HUES48 (cell line): ENCODE measurements at regions not wholly inside any gene's neighbourhood (a gene's known extent, or its start where the extent isn't known, plus 50 kb on each side); places are given as distances from the start of the nearest gene placed in this dataset.
A peak's percentile ranks its signal among the peaks of the same experiment; 100 is the strongest.

Experiments used
- H3K27ac ChIP-seq: one replicate; pipeline ENCODE4 v1.7.0; 2013; ENCODE audit warnings: low read depth, low read length, inconsistent platforms
- H3K27me3 ChIP-seq: 2 replicates; pipeline ENCODE4 v1.6.1; 2013; ENCODE audit warnings: mild to moderate bottlenecking, low read length; ENCODE audit not compliant: control insufficient read depth, insufficient read depth
- H3K36me3 ChIP-seq: 2 replicates; pipeline ENCODE4 v1.6.1; 2013; ENCODE audit warnings: low read length; ENCODE audit not compliant: control insufficient read depth, insufficient read depth
- H3K4me1 ChIP-seq: 2 replicates; pipeline ENCODE4 v1.6.1; 2013; ENCODE audit warnings: mild to moderate bottlenecking, low read length; ENCODE audit not compliant: control insufficient read depth, insufficient read depth
- H3K4me3 ChIP-seq: 2 replicates; pipeline ENCODE4 v1.5.1; 2013; ENCODE audit warnings: mild to moderate bottlenecking, low read depth, low read length
- H3K9ac ChIP-seq: 2 replicates; pipeline ENCODE4 v1.6.1; 2013; ENCODE audit warnings: mild to moderate bottlenecking, low read depth, low read length, moderate library complexity
- H3K9me3 ChIP-seq: 2 replicates; pipeline ENCODE4 v1.6.1; 2013; ENCODE audit warnings: low read length; ENCODE audit not compliant: control insufficient read depth, insufficient read depth

- Histone ChIP-seq H3K27me3 (no peaks in the 10 kb centered on the region), H3K27ac (no peak overlapping the region), H3K9ac (no peak overlapping the region), H3K36me3 (no peaks in the 10 kb centered on the region), H3K4me1 (peaks cover 18% of the 10 kb centered on the region), H3K4me3 (no peak overlapping the region), H3K9me3 (no peaks in the 10 kb centered on the region)
These were observed 209.3 kb upstream of the FOXN3 start for GRCh38 chr14:89626233-89626806.

GRCh38 chr14:89625731-89626232 lies 208.7 kb upstream of the FOXN3 start:
- Histone ChIP-seq H3K9me3 (no peaks in the 10 kb centered on the region), H3K4me1 (peaks cover 18% of the 10 kb centered on the region), H3K9ac (no peak overlapping the region), H3K4me3 (no peak overlapping the region), H3K27ac (no peak overlapping the region), H3K27me3 (no peaks in the 10 kb centered on the region), H3K36me3 (no peaks in the 10 kb centered on the region)

DNA sequence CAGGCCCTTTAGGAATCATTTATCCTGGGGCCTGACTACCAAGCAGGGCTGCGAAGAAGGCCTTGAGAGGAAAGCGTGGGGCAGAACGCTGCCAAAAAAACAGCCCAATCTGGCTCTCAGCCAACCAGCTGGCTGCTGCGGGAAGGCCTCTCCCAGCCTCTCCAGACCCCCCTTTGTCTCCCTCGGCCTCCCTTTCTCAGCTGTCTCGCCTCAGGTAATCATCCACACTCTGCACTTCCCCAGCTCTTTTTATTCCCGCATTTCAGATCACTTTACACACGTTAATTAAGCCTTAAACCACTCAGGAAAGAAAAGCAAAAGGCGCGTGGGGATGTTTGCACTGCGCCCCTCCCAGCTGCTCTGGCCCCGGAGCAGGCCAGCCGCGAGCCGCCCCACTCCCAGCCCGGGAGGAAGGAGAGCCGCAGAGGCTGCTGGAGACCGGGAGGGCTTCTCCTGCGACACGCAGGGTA lies 208.2 kb upstream of the FOXN3 start:
- Histone ChIP-seq H3K4me1 (peaks cover 18% of the 10 kb centered on the region), H3K4me3 (no peak overlapping the region), H3K9ac (no peak overlapping the region), H3K9me3 (no peaks in the 10 kb centered on the region), H3K36me3 (no peaks in the 10 kb centered on the region), H3K27ac (no peak overlapping the region), H3K27me3 (no peaks in the 10 kb centered on the region)

DNA sequence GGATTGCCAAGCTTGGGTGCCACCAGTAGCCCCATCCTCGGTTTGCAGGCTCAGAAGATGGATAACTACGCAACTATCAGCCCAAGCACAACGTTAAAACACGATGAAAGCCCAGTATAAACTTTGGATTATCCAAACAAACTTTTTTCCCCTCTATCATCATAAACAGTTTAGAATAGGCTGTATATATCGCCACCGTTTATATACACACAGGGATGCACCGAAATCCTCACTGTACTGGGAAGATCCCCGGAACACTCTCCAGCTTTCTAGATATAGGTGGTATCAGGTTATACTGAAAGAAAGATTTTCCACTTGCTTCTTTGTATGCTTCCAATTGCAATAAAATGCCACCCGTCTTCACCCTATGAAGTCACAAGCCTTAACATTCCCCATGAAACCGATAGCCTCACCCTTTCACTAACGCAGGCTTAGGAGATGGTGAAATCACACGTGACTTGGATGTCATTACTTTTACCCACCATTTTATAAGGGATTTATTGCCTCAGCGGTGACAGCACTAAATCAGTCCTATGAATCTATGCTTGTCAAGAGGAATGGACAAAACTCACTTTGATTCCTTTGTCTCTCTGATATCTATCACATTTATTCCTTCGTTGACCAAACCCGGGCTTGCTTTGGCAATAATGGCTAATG lies 207.6 kb upstream of the FOXN3 start:
- H3K4me1 ChIP-seq, result peaks cover 24% of the 10 kb centered on the region
- H3K27ac ChIP-seq, result no peak overlapping the region
- no peaks in the 10 kb centered on the region for H3K9me3 ChIP-seq
- no peaks in the 10 kb centered on the region for H3K36me3 ChIP-seq
- no peaks in the 10 kb centered on the region for H3K27me3 ChIP-seq
- no peak overlapping the region for H3K4me3 ChIP-seq
- H3K9ac ChIP-seq, result no peak overlapping the region

DNA sequence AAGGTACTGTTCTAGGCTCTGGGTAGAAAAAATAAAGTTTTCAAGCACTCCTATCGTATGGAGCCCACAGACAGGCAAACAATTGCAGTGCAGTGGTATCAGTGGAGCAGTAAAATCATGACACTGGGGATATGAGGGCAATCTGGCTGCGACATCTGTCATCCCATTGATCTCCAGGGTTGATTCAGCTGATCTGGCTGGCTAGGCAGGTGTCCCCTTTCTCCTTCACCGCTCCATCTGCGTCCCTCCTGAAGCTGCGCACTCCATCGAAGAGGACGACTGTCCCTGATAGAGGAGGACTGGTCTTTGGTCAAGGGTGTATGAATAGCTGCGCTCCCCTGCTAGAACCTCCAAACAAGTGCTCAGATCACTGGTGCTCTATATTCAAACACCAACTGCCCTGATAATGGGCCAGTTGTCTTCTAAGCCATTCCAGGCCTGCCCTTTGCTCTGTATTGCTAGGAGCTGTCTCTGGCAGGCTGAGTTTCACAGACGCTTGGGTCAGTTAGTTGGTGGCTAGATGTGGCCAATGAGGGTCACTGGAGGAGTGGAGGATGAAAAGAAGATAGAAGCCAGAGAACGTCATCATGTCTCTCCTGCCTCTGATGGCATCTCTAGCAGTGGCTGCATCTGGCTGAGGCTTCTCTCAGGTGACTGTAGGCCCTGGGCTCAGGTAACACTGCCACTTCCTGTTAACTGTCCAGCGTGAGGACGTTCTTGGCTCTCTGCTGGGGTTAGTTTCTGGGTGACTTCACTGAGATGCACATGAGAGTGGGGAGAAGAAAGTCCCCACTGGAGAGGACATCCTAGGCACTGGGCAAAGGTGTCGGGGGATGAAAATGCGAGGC lies 205.0 kb upstream of the FOXN3 start:
- no peaks in the 10 kb centered on the region for H3K27me3 ChIP-seq
- no peak overlapping the region for H3K27ac ChIP-seq
- H3K9me3 ChIP-seq, result no peaks in the 10 kb centered on the region
- no peak overlapping the region for H3K9ac ChIP-seq
- peaks cover 25% of the 10 kb centered on the region for H3K4me1 ChIP-seq
- no peaks in the 10 kb centered on the region for H3K36me3 ChIP-seq
- H3K4me3 ChIP-seq, result no peak overlapping the region

GRCh38 chr14:89621009-89621421 lies 204.0 kb upstream of the FOXN3 start:
- no peaks in the 10 kb centered on the region for H3K36me3 ChIP-seq
- no peaks in the 10 kb centered on the region for H3K9me3 ChIP-seq
- H3K27me3 ChIP-seq, result no peaks in the 10 kb centered on the region
- peaks cover 30% of the 10 kb centered on the region for H3K4me1 ChIP-seq
- H3K27ac ChIP-seq, result no peak overlapping the region
- no peak overlapping the region for H3K9ac ChIP-seq
- no peak overlapping the region for H3K4me3 ChIP-seq

- Histone ChIP-seq H3K4me1 (peaks cover 33% of the 10 kb centered on the region), H3K27ac (peak overlapping the region; percentile 96), H3K36me3 (no peaks in the 10 kb centered on the region), H3K9ac (no peak overlapping the region; the same call in 1 of the 2 replicates), H3K4me3 (peak overlapping the region; percentile 93; the same call in 1 of the 2 replicates), H3K9me3 (no peaks in the 10 kb centered on the region), H3K27me3 (no peaks in the 10 kb centered on the region)
These were observed 203.4 kb upstream of the FOXN3 start for GRCh38 chr14:89620436-89620835.

GRCh38 chr14:89619596-89619995 lies 202.6 kb upstream of the FOXN3 start:
- H3K27ac ChIP-seq, result peak overlapping the region; percentile 96

DNA sequence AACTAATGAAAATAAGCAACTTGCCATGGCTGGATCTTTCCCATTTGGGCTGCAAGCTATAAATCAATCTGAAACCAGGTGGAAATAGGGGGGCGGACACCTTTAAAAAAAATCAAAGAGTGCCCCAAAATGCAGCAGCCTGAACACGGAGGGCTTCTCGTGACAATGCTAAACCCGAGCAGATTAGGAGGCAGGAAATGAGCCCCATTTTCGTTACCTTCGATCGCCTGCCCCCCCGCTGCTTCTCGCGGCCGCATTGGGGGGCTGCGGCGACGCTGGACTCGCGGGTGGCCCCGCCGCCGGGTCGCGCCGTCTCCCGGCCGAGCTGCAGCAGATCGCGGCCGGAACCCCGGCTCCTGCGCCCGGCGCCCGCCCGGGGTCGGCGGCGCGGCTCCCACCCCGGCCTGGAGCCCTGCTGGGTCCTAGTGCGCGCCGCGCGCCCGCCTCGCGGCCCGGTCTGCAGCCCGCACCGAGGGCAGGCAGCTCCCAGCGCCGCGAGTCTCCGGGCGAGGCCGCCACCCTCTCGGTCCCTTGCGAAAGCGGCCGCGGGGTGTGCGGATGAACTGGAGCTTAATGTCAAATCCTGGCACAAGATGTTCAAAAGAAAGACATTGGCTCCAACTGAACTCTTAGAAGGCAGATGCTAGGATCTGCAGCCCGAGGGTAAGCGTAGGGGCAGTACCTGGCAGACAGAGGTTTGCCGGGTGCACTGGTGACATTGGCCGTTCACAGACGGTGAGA lies 201.9 kb upstream of the FOXN3 start:
- Histone ChIP-seq H3K9me3 (no peaks in the 10 kb centered on the region), H3K9ac (peak overlapping the region; percentile 67), H3K27ac (peak overlapping the region; percentile 96), H3K36me3 (no peaks in the 10 kb centered on the region), H3K4me1 (peaks cover 47% of the 10 kb centered on the region), H3K4me3 (peak overlapping the region; percentile 93), H3K27me3 (no peaks in the 10 kb centered on the region)

More at GRCh38 chr14:89619596-89619995, 202.6 kb upstream of the FOXN3 start:
- Histone ChIP-seq H3K9ac (peak overlapping the region; percentile 67), H3K27me3 (no peaks in the 10 kb centered on the region), H3K4me3 (peak overlapping the region; percentile 93), H3K4me1 (peaks cover 41% of the 10 kb centered on the region), H3K36me3 (no peaks in the 10 kb centered on the region), H3K9me3 (no peaks in the 10 kb centered on the region)

- Histone ChIP-seq H3K9ac (peak overlapping the region; percentile 63), H3K4me1 (peaks cover 54% of the 10 kb centered on the region), H3K36me3 (no peaks in the 10 kb centered on the region), H3K9me3 (no peaks in the 10 kb centered on the region), H3K4me3 (peak overlapping the region; percentile 93), H3K27me3 (no peaks in the 10 kb centered on the region), H3K27ac (peak overlapping the region; percentile 96)
These were observed 201.3 kb upstream of the FOXN3 start for GRCh38 chr14:89618330-89618708.
